22Rv1 (cell line): ENCODE measurements at regions not wholly inside any gene's neighbourhood (a gene's known extent, or its start where the extent isn't known, plus 50 kb on each side); places are given as distances from the start of the nearest gene placed in this dataset.

Source experiments
- CTCF ChIP-seq: fragments of 450-650 bp; IDR thresholded peaks from 2 replicates; pipeline ENCODE4 v1.5.1; 2017; ENCODE audit warnings: mild to moderate bottlenecking
- ZFX ChIP-seq: fragments of 450-650 bp; IDR thresholded peaks from 2 replicates; pipeline ENCODE4 v1.6.1; 2017; ENCODE audit warnings: antibody characterized with exemption, borderline replicate concordance

GRCh38 chr11:97738751-97739150 is 1282.0 kb upstream of the CNTN5 start:
- no peak for TF ChIP-seq ZFX
- TF ChIP-seq CTCF, result no peak
